PC-9 (cell line): ENCODE measurements at regions not wholly inside any gene's neighbourhood (a gene's known extent, or its start where the extent isn't known, plus 50 kb on each side); places are given as distances from the start of the nearest gene placed in this dataset.

Experiments
- CTCF ChIP-seq: fragments of 200-600 bp; sonication (generic); conservative IDR thresholded peaks from 2 replicates; pipeline ENCODE4 v1.6.1; 2017; ENCODE audit warnings: mixed run types, antibody characterized with exemption, mild to moderate bottlenecking, moderate library complexity
- EZH2 ChIP-seq: fragments of 200-600 bp; sonication (generic); IDR thresholded peaks from 2 replicates; pipeline ENCODE4 v1.8.0; 2017; ENCODE audit warnings: antibody characterized with exemption, low read depth

- no peak for TF ChIP-seq CTCF
- no peak; the same call in 1 of the 2 replicates for TF ChIP-seq EZH2
Observed at GRCh38 chr11:115660030-115660805, 156.0 kb upstream of the CADM1 start.
